GM11168 (cell line): ENCODE measurements at regions not wholly inside any gene's neighbourhood (a gene's known extent, or its start where the extent isn't known, plus 50 kb on each side); places are given as distances from the start of the nearest gene placed in this dataset.

Experiments used
- in situ Hi-C: fragments of 300-500 bp; cut with MboI; formaldehyde crosslinking; loops from one replicate; pipeline ENCODE4 v1.12.0; 2022; ENCODE audit warnings: low sequenced_read_pairs; ENCODE audit not compliant: unreplicated experiment

DNA sequence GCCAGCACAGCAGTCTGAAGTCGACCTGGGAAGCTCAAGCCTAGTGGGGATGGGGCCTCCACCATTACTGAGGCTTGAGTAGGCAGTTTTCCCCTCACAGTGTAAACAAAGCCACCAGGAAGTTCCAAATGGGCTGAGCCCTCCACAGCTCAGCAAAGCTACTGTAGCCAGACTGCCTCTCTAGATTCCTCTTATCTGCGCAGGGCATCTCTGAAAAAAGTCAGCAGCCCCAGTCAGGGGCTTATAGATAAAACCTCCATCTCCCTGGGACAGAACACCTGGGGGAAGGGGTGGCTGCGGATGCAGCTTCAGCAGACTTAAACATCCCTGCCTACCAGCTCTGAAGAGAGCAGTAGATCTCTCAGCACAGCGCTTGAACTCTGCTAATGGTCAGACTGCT is 218.4 kb upstream of the VRK2 start:
- in situ Hi-C loops: no loop called here

DNA sequence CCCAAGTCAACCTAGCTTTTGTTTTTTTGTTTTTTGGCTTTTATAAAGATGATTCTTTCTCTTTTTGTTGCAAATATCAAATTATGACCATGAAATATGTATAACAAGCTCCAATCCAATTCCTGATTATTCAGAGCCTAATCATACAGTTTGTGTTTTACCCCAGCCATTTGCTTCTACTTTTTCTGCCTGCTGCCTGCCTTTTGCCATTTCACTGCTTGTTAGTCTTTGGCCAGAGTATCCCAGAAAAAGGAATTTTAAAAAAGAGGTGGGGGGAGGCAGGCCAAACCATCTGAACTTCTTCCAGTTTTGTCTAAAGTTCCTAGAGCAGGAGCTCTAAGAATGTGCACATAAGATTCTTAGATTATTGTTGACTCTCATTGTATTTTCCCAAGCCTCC is 211.9 kb upstream of the VRK2 start:
- in situ Hi-C loops: no loop called here

DNA sequence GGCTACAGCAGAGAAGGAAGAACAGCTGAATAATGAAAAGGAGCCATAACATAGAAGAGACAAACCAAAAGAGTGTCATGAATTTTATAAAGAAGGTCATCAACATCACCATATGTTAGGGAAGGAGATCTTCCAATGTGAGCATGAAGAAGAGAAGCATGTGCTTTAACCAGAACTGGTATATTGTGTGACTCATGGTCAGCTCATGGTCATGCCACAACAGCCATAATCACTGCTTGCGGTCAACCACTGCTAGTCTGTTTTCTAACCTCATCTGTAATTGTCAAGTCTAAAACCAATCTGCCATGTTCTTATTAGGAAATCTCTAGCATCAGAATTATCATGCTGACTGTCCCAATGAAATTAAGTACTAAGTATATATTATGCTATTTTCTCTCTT is 204.1 kb upstream of the VRK2 start:
- in situ Hi-C loops: no loop called here

DNA sequence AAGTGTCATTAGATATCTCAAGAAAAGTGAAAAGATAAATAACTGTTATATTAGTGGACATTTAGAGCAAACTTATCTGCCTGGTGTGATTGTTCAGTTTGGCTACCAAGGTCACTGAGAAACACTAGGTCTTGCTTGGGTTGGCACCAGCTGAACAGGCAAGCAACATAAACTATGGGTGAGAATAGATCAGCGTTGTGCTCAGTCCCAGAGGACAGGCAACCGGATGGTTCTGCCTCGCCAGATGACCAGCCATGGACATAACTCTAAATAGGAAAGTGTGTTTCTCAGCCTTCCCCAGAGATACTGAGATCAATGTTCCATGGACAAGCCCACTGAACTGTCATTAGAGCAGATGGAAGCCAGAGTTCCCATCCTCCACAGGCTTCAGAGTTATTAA is 203.4 kb upstream of the VRK2 start:
- in situ Hi-C loops: no loop called here

DNA sequence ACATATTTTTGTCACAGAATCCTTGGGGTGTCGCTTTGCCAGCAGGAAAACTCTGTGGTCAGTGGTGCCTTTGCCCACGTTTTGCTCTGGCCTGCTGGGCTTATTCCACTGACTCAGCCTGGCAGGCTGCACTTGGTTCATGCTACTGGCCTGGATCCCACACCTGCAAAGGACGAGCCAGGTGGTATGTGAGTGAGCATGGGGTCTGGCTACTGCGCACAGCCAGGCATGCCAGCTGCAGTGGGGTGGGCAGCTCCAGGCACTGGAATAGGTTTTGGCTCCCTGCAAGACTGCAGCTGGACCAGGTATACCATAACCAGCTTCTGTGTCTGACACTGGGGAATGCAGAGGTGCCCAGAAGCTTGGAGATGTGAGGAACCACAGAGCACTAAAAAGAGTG is 197.9 kb upstream of the VRK2 start:
- in situ Hi-C loops: no loop called here

DNA sequence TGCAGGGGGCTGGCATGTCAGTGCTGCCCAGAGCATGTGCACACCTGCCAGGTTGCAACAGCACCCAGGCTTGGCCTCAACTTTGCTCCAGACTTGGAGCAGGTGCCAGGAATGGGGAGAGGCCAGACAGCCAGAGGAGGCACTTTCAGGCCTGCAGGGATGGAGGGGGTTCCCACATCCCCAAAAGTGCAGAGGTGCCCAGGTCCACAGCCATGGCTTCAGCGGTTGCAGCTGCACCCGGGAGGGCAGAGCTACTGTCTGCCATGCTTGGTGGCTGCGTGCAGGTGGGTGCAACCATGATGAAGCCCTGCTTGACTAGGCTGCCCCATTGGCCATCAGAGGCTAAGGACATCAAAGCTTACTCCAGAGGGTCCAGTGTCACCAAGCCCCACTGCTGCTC is 196.8 kb upstream of the VRK2 start:
- in situ Hi-C loops: no loop called here

DNA sequence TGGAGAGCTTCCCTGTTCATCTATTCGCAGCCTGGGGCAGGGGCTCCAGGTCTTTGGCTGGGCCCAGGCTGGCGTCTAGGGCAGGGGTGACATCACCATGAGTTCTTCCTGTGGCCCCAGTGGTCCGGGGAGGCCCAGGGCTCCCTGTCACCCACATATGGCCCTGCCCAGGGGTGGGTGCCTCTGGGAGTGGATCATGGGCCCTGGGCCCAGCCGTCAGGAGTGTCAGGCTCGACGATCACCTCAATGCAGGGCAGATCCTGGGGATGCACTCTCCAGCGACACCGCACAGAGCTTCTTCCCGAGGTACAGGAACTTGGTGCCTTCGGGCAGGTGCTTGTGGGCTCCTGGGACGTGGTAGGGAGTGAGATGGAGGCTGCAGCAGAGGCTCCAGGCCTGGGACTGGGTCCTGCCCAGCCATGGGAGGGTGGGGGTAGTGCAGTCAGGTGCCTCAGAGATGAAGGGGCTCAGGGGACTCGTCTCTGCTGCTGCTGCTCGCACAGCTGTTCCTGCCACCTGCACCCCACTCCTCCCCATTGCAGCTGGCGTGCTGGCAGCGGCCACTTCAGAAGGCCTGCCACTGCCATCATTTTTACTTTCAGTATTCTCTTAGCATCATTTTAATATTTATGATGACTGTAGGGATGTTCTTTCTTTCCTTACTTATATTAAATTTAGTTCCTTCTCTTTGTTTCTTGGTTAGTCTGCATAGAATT is 196.0 kb upstream of the VRK2 start:
- in situ Hi-C loops: no loop called here

DNA sequence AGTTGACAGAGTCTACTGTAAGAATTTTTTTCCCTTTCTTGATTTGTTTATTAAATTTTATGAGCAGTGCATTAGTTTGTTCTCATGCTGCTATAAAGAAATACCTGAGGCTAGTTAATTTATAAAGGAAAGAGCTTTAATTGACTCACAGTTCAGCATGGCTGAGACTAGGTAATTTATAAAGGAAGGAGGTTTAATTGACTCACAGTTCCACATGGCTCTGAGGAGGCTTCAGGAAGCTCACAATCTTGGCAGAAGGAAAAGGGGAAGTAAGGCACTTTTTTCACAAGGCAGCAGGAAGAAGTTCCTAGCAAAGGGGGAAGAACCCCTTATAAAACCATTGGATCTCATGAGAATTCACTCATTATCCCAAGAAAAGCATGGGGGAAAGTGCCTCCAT is 191.4 kb upstream of the VRK2 start:
- in situ Hi-C loops: no loop called here

DNA sequence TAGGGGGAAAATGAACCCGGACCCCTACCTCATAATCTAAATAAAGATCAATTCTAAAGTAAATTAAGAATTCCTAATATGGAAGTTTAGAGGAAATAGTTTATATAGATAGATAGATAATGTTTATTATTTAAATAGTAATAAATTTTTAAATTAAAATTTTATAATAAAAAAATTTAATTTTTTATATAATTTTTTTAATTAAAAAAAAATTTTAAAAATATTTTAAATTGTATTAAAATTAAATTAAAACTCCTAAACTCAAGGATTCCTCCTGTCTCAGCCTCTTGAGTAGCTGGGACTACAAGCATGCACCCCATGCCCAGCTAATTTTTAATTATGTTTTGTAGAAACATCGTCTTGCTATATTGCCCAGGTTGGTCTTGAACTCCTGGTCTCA is 186.9 kb upstream of the VRK2 start:
- in situ Hi-C loops: no loop called here

DNA sequence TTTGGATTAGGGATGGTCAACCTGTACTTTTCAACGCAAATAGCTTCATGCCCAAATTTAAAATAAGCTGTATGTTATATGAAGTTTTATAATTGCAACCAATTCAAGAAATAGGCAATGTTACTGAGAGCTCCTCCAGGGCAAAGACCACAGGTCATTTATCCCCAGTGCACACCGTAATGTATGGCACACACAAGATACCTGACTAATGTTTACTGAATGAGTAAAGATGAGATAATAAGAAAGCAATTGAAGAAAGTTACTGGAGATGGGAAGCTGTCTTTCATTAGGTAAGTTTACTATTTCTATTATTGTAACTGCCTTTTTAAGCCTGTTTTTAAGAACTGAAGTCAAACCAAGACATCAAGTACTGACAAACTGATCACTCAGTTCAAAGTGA is 184.5 kb upstream of the VRK2 start:
- in situ Hi-C loops: no loop called here

DNA sequence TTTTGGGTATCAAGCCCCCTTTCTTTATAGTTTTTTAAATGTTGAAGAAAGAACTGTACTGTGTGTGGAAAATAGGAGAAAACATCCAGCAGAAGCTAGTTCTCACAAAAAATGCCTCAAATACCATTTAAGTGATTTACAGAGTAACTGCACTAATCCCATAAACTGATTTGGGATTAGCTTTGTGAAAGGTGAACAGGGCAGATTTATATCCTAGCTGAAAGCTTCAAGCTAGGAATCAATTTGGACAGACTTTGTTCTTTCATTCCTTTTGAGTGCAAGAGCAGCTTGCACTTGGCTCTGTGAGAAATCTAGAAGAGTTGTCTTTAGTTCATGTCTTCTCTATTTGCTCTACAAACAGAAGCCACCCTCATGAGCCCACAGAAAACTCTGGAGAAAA is 183.9 kb upstream of the VRK2 start:
- in situ Hi-C loops: no loop called here

DNA sequence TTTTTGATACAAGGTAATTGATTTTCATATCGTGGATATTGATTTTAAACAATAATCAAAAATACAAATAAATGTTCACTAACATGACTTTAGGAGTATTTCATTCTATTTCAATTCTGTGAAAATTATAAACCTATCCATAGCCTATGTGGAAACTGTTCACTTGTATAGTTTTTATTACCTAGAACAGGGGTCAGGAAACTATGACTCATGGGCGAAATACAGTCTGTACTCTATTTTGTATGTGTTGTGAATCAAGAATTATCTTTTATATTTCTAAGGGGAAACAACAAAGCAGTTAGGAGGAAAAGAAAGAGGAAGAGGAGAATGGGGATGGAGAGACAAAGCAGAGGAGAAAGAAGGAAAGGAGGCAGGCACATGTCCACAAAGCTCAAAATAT is 181.7 kb upstream of the VRK2 start:
- in situ Hi-C loops: no loop called here

DNA sequence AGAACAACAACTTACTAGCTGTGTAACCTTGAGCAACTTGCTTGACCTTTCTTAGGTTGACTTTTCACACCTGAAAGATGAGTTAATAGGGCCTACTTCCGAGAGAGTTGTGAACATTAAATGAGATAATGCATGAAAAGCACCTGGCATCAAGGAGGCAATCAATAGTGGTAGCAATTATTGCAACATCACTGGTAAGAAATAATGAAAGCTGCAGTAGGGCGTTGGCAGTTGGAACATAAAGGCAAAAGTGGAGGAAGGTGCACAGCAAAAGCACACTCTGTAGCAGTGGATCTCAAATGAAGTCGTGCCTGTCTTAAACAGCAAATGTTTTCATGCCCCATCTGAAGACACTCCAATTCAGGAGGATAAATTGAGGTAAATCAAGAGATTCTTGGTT is 178.9 kb upstream of the VRK2 start:
- in situ Hi-C loops: no loop called here

DNA sequence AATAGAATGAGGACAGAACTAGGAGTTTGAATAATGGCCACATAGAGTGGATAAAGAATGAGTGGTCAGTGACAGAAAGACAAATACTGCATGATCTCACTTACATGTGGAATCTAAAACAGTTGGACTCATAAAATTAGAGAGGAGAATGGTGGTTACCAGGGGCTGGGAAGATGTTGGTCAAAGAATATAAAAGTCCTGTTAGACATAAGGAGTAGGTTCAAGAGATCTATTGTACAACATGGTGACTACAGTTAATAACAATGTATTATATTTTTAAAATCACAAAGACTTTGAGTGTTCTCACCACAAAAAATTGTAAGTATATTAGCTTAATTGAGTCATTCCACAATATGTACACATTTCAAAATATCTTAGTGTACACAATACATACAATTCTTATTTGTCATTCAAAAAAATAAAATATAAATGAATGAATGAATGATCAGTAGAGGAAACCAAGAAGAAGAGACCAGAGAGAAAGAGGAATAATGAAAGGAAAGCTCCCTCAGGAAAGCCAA is 177.9 kb upstream of the VRK2 start:
- in situ Hi-C loops: no loop called here

DNA sequence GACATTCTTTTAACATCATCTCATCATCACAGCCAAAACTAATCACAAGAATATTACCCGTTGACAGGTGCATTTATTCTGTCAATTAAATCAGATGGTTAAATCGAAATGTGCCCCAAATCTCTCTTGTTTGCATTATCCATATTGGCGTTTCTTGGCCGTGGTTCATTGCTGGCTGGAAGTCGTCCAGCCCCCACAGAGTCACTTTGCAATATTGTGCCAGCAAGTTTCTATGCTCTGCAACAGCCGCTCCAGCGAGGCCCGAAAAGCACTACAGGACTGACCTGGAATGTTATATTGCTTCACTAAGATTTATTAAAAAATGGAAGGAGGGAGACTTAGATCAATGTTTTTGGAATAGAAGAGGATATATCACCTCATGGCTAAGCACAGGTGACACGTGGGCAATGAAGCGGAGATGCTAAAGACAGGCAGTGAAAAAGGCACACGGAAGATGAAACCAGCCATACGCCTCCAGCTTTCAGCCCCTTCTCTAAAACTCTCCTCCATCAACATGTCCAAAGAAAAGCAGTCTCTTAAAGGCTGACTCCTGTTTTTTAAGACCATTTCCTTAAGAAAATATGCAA is 176.8 kb upstream of the VRK2 start:
- in situ Hi-C loops: no loop called here

DNA sequence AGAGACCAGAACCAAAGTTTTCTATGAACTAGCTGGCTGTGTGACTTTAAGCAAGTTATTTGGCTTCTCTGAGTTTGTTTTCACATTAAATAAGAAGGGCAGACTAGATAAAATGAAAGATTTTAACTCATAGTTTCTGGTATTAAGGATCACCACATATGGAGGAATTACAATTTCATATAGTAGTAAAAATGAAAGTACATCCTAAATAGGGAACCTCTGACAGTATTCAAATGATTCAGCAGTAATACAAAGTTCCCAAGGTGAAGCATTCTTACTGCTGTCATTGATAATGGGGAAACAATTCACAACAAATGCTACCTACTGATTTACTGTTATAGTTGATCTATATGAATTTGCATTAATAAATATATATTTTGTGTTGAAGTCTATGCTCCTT is 170.3 kb upstream of the VRK2 start:
- in situ Hi-C loops: no loop called here

DNA sequence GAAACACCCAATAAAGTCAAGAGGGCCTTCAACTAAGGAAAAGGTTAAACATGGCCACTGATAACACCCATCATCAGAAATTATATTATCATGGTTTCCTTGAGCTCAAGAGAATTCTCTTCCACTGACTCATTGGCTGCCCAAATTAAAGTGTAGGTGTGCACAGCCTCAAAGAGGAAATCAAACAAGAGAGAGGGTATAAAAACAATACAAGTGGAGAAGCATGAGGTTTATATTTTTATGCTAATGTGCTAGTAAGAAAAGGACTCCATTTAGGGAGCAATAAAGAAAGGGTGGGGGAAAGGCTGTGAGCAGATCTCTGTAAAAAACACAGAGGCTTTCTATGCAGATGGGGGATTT is 168.8 kb upstream of the VRK2 start:
- in situ Hi-C loops: no loop called here

DNA sequence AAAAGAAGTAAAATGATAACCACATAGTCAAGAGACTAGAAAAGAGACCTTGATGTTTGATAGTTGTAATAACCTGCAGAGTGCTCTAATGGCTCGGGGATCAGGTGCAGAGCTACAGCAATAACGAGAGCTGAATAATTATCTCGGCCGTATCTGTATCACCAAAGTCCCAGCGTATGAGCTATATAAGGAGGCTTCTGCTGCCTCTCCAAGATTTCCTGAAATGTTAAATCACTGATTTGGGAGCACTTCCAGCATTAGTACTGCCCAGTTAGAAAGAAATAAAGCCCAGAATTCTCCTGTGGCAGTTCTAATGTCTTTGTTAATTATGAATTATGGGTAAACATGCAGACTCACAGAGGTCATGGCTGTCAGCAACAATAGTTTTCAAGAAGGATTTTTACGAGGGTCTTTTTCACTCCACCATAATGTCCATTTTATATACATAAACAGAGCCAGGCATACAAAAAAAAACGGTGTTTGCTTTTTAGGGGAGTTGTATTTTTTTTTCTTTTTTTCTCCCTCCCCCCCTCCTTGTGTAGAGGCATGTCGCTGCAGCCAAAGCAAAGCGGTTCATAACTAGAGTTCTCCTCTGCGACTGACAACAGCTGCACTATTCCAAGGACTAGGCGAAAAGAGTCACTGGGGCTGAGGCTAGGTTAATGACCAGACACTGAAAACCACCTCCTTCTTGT is 168.3 kb upstream of the VRK2 start:
- in situ Hi-C loops: no loop called here

DNA sequence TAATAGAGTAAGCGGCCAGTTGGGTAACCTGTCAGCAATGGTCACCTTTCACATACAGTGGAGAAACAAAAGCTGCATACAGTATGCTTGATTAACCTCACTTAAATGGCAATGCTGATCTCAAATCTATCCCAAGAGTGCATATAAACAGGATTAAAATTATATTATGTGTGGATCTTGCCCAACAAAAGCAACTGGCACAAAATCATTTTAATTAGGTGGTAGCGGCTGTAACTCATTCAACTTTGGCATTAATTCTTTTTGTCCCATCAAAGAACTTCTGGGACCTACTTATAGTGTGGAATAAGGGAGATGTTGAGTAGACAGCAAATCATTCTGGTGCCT is 167.8 kb upstream of the VRK2 start:
- in situ Hi-C loops: no loop called here

DNA sequence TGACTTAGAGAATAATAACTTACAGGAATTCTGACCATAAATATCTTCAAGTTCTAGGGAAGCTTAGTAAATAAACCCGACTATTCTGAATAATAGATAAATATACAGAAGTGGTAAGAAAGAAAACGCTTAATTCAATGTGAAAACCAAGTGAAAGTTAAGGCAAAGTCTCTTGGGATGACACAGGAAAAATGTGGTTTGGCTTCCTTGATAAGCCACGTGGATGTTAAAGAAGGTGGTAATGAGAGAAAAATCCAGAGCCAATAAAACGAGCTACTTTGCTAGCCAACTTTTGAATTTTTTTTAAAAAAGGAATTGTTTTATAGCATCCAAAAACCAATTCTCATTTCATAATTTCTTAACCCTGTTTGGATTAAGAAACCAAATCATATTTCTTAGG is 166.2 kb upstream of the VRK2 start:
- in situ Hi-C loops: loop anchor here (10.0 kb wide), 1 partner anchor 116 kb away; no protein-coding TSS in a partner anchor

DNA sequence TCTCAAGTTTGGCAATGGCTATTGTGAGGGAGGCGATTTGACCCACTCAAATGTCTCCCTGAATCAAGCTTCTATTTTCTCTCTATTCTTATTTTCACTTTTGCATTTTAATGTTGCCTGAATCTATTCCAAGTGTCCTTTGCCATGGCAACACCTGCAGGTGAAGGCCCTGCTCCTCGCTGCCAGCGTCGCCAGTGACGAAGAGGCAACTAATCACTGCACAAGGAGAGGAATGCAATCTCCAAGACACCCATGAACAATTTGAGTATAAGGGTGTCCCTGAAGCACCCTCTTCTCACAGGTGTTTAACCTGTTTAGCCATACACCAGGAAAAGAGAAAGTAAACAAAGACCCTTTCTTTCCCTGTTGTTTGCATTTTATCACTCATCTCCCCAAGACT is 165.6 kb upstream of the VRK2 start:
- in situ Hi-C loops: loop anchor here (10.0 kb wide), 1 partner anchor 116 kb away; no protein-coding TSS in a partner anchor
